ENCODE measurements at regions not wholly inside any gene's neighbourhood (a gene's known extent, or its start where the extent isn't known, plus 50 kb on each side); places are given as distances from the start of the nearest gene placed in this dataset.
A peak's percentile ranks its signal among the peaks of the same experiment; 100 is the strongest.

- no peaks in the 10 kb centered on the region for H3K36me3 ChIP-seq (ENCODE audit: control insufficient read depth, insufficient read depth, low read length)
- H3K9me3 ChIP-seq (ENCODE audit: control insufficient read depth, insufficient read depth, low read length), result no peaks in the 10 kb centered on the region
- H3K4me3 ChIP-seq (ENCODE audit: low read depth, low read length), result no peak overlapping the region
- peaks cover 22% of the 10 kb centered on the region; the same call in 1 of the 2 replicates for H3K4me1 ChIP-seq (ENCODE audit: control insufficient read depth, insufficient read depth, low read length)
- H3K9ac ChIP-seq (ENCODE audit: low read depth, low read length), result no peak overlapping the region
- H3K27ac ChIP-seq (ENCODE audit: low read depth, low read length), result peak overlapping the region; percentile 73
- no peaks in the 10 kb centered on the region; the same call in 1 of the 2 replicates for H3K27me3 ChIP-seq (ENCODE audit: control insufficient read depth, insufficient read depth, low read length)
These were observed 149.6 kb upstream of the PPP2R2D start for GRCh38 chr10:131750973-131751826.

DNA sequence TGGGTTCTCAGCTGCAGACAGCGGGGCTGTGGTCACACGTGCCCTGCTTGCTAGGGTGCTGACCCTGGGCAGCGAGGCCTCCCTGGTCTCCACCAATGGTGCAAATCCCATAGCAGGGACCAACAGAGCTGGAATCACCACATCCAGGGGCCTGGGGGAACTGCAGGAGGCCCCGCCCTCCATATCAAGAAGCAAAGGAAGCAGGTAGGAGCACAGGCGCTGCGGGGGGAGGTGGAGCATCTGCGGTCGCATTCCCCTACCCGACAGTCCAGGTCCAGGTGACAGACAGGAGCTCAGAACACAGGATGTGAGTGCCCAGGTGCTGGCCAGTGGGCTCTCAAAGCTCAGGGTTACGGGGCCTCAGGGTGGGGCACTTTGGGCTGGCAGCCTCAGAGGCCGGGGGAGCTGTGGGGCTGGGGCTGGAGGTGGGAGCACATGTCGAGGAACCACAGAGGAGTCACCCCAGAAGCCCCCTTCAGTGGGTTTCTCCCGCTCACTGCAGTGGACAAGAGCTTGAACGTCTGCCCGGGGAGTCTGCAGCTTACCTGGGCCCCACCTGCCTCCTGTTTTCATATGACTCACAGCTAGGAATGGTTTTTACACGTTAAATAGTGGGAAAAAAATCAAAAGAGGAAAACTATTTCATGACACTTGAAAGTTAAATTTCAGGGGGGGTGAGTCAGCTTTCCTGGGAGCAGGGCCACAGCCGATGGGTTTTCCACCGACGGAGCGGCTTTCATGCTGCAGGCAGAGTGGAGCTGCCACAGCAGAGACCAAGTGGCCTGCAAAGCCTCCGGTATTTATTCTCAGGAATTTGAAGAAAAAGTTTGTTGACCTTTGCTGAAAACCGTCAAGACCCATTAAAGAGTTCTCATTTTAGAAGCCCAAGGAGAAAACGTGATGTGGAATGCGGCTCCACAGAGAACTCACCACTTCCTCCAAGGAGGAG, 148.7 kb upstream of the PPP2R2D start:
- no peak overlapping the region for H3K9ac ChIP-seq (ENCODE audit: low read depth, low read length)
- no peaks in the 10 kb centered on the region; the same call in 1 of the 2 replicates for H3K27me3 ChIP-seq (ENCODE audit: control insufficient read depth, insufficient read depth, low read length)
- peak overlapping the region; percentile 73 for H3K27ac ChIP-seq (ENCODE audit: low read depth, low read length)
- H3K4me1 ChIP-seq (ENCODE audit: control insufficient read depth, insufficient read depth, low read length), result peaks cover 22% of the 10 kb centered on the region; the same call in 1 of the 2 replicates
- no peaks in the 10 kb centered on the region for H3K9me3 ChIP-seq (ENCODE audit: control insufficient read depth, insufficient read depth, low read length)
- no peak overlapping the region for H3K4me3 ChIP-seq (ENCODE audit: low read depth, low read length)
- H3K36me3 ChIP-seq (ENCODE audit: control insufficient read depth, insufficient read depth, low read length), result no peaks in the 10 kb centered on the region

DNA sequence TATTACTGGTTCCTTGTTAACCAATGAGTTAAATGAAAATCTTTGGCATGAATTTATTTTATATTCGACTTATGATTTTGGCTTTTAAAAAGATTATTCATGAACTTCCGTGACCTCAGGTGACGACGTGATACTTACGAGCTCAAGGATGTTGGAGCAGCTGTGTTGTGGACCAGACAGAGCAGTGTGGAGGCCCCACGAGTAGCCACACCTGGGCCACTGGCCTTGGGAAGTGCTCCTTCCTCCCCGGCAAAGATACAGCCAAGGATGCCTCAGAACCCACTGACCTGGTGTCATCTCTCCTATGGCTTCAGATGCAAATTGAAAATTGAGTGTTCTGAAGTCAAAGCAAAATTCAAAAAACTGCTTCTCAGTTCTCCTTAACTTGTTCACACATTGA, 147.5 kb upstream of the PPP2R2D start:
- Histone ChIP-seq H3K9ac (ENCODE audit: low read depth, low read length) (no peak overlapping the region), H3K4me1 (ENCODE audit: control insufficient read depth, insufficient read depth, low read length) (peaks cover 24% of the 10 kb centered on the region; the same call in 1 of the 2 replicates), H3K36me3 (ENCODE audit: control insufficient read depth, insufficient read depth, low read length) (no peaks in the 10 kb centered on the region), H3K27me3 (ENCODE audit: control insufficient read depth, insufficient read depth, low read length) (no peaks in the 10 kb centered on the region; the same call in 1 of the 2 replicates), H3K27ac (ENCODE audit: low read depth, low read length) (no peak overlapping the region), H3K9me3 (ENCODE audit: control insufficient read depth, insufficient read depth, low read length) (no peaks in the 10 kb centered on the region), H3K4me3 (ENCODE audit: low read depth, low read length) (no peak overlapping the region)

- H3K4me1 ChIP-seq (ENCODE audit: control insufficient read depth, insufficient read depth, low read length), result peaks cover 25% of the 10 kb centered on the region; the same call in 1 of the 2 replicates
- H3K9ac ChIP-seq (ENCODE audit: low read depth, low read length), result no peak overlapping the region
- H3K9me3 ChIP-seq (ENCODE audit: control insufficient read depth, insufficient read depth, low read length), result no peaks in the 10 kb centered on the region
- H3K36me3 ChIP-seq (ENCODE audit: control insufficient read depth, insufficient read depth, low read length), result no peaks in the 10 kb centered on the region
- no peak overlapping the region for H3K27ac ChIP-seq (ENCODE audit: low read depth, low read length)
- no peak overlapping the region for H3K4me3 ChIP-seq (ENCODE audit: low read depth, low read length)
- no peaks in the 10 kb centered on the region for H3K27me3 ChIP-seq (ENCODE audit: control insufficient read depth, insufficient read depth, low read length)
These were observed 145.6 kb upstream of the PPP2R2D start for GRCh38 chr10:131755200-131755599.

DNA sequence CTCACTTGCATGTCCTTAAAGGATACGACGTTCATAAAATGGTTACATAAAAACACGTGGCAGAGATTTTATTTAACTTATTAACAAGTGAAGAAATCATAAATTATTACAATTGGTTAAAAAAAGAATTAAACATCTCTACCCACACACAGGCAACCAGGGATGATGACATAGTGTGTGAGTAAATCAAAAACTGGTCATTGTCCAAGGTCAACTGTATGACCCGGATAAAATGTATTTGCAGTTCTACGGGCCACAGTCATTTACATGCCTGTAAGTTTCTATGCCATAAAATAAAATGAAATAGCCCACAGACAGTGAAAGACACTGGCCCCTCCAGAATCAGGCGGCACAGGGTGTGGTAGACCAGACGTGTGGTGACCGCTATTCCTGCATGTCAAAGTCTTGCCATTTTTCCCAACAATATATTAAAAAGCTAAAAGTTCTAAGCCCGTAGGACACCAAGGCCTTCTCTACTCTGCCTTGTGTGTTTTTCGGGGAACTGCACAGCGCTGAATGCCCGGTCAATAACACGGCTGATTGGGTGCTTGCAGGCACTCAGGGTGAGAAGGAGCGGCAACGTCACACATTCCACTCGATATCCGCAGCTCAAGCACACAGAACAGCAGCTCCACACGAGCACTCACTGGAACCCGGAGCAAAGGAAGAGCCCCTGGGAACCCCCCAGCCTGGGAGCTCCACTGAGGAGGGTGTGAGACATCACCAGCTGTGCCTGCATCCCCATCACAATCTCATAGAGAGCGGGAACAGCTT, 143.3 kb upstream of the PPP2R2D start:
- Histone ChIP-seq H3K27ac (ENCODE audit: low read depth, low read length) (no peak overlapping the region), H3K4me3 (ENCODE audit: low read depth, low read length) (no peak overlapping the region), H3K9ac (ENCODE audit: low read depth, low read length) (no peak overlapping the region), H3K27me3 (ENCODE audit: control insufficient read depth, insufficient read depth, low read length) (no peaks in the 10 kb centered on the region), H3K9me3 (ENCODE audit: control insufficient read depth, insufficient read depth, low read length) (no peaks in the 10 kb centered on the region), H3K36me3 (ENCODE audit: control insufficient read depth, insufficient read depth, low read length) (no peaks in the 10 kb centered on the region), H3K4me1 (ENCODE audit: control insufficient read depth, insufficient read depth, low read length) (peaks cover 29% of the 10 kb centered on the region)

DNA sequence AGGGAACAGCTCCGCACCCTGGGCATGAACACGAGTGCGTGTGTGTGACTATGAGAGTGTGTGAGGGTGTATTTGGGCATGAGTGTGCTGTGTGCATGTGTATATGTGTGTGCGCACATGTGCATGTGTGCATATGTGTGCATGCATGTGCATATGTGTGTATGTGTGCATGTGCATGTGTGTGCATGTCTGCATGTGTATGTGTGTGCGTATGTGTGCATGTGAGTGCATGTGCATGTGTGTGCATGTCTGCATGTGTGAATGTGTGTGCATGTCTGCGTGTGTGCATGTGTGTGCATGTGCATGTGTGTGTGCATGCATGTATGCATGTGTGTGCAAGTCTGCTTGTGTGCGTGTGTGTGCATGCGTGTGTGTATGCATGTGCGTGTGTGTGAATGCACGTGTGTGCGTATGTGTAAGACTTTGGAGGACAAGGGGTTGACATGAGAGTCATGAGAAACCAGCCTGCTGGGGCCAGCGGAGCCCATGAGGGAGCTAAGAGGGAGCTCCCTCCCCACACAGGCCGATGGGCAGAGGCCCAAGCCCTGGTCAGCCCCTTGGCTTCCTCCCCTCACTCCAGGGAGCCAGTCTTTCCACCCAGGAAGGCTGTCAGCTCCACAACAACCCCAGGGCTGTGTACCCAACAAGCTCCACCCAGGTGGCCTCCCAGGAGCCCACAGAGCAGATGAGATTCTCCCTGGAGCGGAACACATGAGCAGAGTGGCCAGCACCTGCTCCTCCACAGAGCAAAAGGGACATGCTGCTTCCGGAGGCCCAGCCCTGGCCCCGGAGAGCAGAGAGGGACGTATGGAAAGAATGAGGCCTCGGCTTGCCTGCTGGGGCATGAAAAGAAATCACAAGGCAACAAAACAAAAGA, 142.5 kb upstream of the PPP2R2D start:
- Histone ChIP-seq H3K36me3 (ENCODE audit: control insufficient read depth, insufficient read depth, low read length) (no peaks in the 10 kb centered on the region), H3K4me1 (ENCODE audit: control insufficient read depth, insufficient read depth, low read length) (peaks cover 36% of the 10 kb centered on the region), H3K27me3 (ENCODE audit: control insufficient read depth, insufficient read depth, low read length) (no peaks in the 10 kb centered on the region), H3K9ac (ENCODE audit: low read depth, low read length) (no peak overlapping the region), H3K27ac (ENCODE audit: low read depth, low read length) (no peak overlapping the region), H3K4me3 (ENCODE audit: low read depth, low read length) (no peak overlapping the region), H3K9me3 (ENCODE audit: control insufficient read depth, insufficient read depth, low read length) (no peaks in the 10 kb centered on the region)

DNA sequence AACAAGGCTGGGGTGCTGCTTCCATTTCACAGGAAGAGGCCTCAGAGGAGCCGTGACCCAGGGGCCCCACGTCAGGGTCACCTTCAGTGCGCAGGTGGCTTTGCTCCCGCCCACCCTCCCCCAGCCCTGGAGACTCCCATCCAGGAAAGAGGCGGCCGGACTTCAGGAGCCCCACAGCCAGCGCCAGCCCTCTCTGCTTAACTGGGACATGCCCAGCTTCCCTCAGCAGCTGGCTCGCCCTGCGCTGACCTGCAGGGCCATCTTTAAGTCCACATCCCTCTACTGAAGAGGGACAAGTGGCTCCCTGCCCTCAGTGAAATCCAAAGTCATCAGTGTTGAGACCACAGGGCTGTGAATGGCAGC, 141.9 kb upstream of the PPP2R2D start:
- no peaks in the 10 kb centered on the region for H3K27me3 ChIP-seq (ENCODE audit: control insufficient read depth, insufficient read depth, low read length)
- H3K9me3 ChIP-seq (ENCODE audit: control insufficient read depth, insufficient read depth, low read length), result no peaks in the 10 kb centered on the region
- no peak overlapping the region for H3K4me3 ChIP-seq (ENCODE audit: low read depth, low read length)
- H3K9ac ChIP-seq (ENCODE audit: low read depth, low read length), result no peak overlapping the region
- H3K4me1 ChIP-seq (ENCODE audit: control insufficient read depth, insufficient read depth, low read length), result peaks cover 36% of the 10 kb centered on the region
- no peak overlapping the region for H3K27ac ChIP-seq (ENCODE audit: low read depth, low read length)
- H3K36me3 ChIP-seq (ENCODE audit: control insufficient read depth, insufficient read depth, low read length), result no peaks in the 10 kb centered on the region

- H3K4me1 ChIP-seq (ENCODE audit: control insufficient read depth, insufficient read depth, low read length), result peaks cover 36% of the 10 kb centered on the region
- no peaks in the 10 kb centered on the region for H3K9me3 ChIP-seq (ENCODE audit: control insufficient read depth, insufficient read depth, low read length)
- no peak overlapping the region for H3K27ac ChIP-seq (ENCODE audit: low read depth, low read length)
- no peak overlapping the region for H3K4me3 ChIP-seq (ENCODE audit: low read depth, low read length)
- no peaks in the 10 kb centered on the region for H3K36me3 ChIP-seq (ENCODE audit: control insufficient read depth, insufficient read depth, low read length)
- H3K9ac ChIP-seq (ENCODE audit: low read depth, low read length), result no peak overlapping the region
- no peaks in the 10 kb centered on the region for H3K27me3 ChIP-seq (ENCODE audit: control insufficient read depth, insufficient read depth, low read length)
These were observed 141.5 kb upstream of the PPP2R2D start for GRCh38 chr10:131759347-131759746.

DNA sequence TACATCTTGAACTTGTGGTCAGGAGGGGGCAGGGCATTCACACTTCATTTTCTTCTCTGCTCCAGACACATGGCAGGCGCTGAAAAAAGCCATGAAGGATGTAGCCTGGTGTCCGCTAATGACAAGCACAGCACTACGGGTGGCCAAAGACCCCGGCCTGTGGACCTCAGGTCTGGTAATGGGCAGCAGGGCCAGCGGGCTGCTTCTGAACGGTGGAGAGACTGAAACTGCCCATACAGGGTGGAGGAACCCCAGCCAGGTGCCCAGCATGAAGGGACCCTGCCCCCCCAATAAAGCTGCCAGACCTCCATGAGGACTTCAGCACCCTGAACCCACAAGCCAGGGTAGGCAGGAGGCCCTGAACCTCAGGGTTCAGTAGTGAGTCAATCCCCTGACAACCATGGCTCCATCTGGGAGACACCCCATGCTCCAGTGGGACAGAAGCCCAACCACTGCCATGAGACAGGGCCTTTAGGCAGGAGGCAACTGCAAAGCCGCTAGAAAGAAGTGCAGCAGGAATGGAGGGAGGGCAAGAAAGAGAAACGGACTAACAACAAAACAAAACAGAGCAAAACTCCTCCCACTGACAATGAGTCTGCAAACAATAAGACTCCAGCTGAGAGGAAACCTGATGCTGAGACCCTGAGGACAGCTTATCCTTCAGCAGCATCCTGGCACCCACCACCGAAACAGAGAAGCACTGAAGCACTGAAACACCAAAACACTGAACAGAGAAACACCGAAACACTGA, 140.2 kb upstream of the PPP2R2D start:
- H3K36me3 ChIP-seq (ENCODE audit: control insufficient read depth, insufficient read depth, low read length), result no peaks in the 10 kb centered on the region
- H3K9me3 ChIP-seq (ENCODE audit: control insufficient read depth, insufficient read depth, low read length), result no peaks in the 10 kb centered on the region
- H3K9ac ChIP-seq (ENCODE audit: low read depth, low read length), result 0 out of 2 replicates have a peak overlapping the region, but pooled peaks have one; percentile 9
- peaks cover 36% of the 10 kb centered on the region for H3K4me1 ChIP-seq (ENCODE audit: control insufficient read depth, insufficient read depth, low read length)
- H3K27me3 ChIP-seq (ENCODE audit: control insufficient read depth, insufficient read depth, low read length), result no peaks in the 10 kb centered on the region
- peak overlapping the region; percentile 67 for H3K27ac ChIP-seq (ENCODE audit: low read depth, low read length)
- no peak overlapping the region for H3K4me3 ChIP-seq (ENCODE audit: low read depth, low read length)
